Vagina (tissue), 2 donors: ENCODE measurements at regions not wholly inside any gene's neighbourhood (a gene's known extent, or its start where the extent isn't known, plus 50 kb on each side); places are given as distances from the start of the nearest gene placed in this dataset.

ENCODE experiments used
- DNase-seq, 2 donors: peaks; one replicate each; pipeline ENCODE4 v3.0.0-alpha.2; 2017; ENCODE audit errors: extremely low spot score in 2 of 2
- H3K27ac ChIP-seq: fragments of 200-600 bp; sonication (generic); one replicate; pipeline ENCODE4 v1.5.1; 2019
- H3K27me3 ChIP-seq: fragments of 200-600 bp; sonication (generic); one replicate; pipeline ENCODE4 v1.5.1; 2019
- H3K36me3 ChIP-seq, 2 donors: fragments of 200-600 bp; sonication (generic); one replicate each; pipeline ENCODE4 v1.5.1; 2017 to 2019
- H3K4me1 ChIP-seq: fragments of 200-600 bp; sonication (generic); one replicate; pipeline ENCODE4 v1.5.1; 2019
- H3K4me3 ChIP-seq, 2 donors: fragments of 200-600 bp; sonication (generic); 1 replicate in 1 of 2; 2 replicates in 1 of 2; pipeline ENCODE4 v1.5.1; 2016 to 2019
- H3K9me3 ChIP-seq: fragments of 200-600 bp; sonication (generic); one replicate; pipeline ENCODE4 v1.5.1; 2019
- CTCF ChIP-seq, 3 experiments: fragments of 450-650 bp in 2 of 3; fragments of 200-600 bp in 1 of 3; sonication (generic) in 1 of 3; IDR thresholded peaks; one replicate each; pipeline ENCODE4 v1.5.1; 2017 to 2019; ENCODE audit warnings: antibody characterized with exemption in 3 of 3, mild to moderate bottlenecking in 2 of 3, moderate library complexity in 2 of 3
- POLR2A ChIP-seq, 2 donors: fragments of 450-650 bp; IDR thresholded peaks; one replicate each; pipeline ENCODE4 v1.6.1; 2017; ENCODE audit warnings: antibody characterized with exemption in 2 of 2, mild to moderate bottlenecking in 2 of 2, moderate library complexity in 2 of 2
- POLR2AphosphoS5 ChIP-seq, 2 donors: sonication (generic); formaldehyde crosslinking; IDR thresholded peaks; one replicate each; pipeline ENCODE4 v1.9.0; 2017; ENCODE audit warnings: antibody characterized with exemption in 2 of 2, mild to moderate bottlenecking in 2 of 2, low read depth in 1 of 2; ENCODE audit not compliant: insufficient read depth in 1 of 2
- intact Hi-C: fragments of 100-400 bp; cut with DNase I; formaldehyde crosslinking; loops from one replicate; pipeline ENCODE4 v1.15.1; 2023

- no peak overlapping the region for H3K27ac ChIP-seq
- H3K36me3 ChIP-seq = no peaks in the 10 kb centered on the region
- H3K4me1 ChIP-seq = no peaks in the 10 kb centered on the region
- H3K9me3 ChIP-seq = no peaks in the 10 kb centered on the region
- H3K27me3 ChIP-seq = no peaks in the 10 kb centered on the region
- TF ChIP-seq POLR2A (IDR thresholded peaks at IDR 0.05) (no peak), CTCF (IDR thresholded peaks at IDR 0.05) (no peak), POLR2AphosphoS5 (IDR thresholded peaks at IDR 0.05; ENCODE audit: insufficient read depth in 1 of 2, low read depth in 1 of 2) (no peak)
- no peak overlapping the region for H3K4me3 ChIP-seq
- intact Hi-C loops = no loop called here
- DNase-seq = no peak
Measured at GRCh38 chr9:82161876-82162275, 173.3 kb downstream of the SPATA31D1 start.

DNA sequence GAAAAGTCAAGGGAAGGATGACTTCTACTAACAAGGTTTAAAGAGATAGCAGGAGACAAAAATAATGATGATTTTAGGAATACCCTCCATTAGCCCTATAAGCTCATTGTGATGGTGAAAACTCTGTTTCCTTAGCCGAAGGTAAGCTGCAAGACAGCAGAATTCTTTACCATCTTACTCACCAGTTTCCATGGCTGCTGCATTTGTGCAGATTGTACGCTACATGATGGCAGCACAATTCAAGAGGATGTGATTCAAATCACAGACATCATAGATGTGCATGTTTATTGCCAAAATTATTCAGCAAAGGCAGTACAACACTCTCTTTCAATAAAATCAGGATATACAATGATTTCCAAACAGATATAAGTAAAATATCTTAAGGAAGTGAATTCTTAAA, 175.6 kb downstream of the SPATA31D1 start:
- no peak for DNase-seq
- no peak for TF ChIP-seq CTCF (IDR thresholded peaks at IDR 0.05)
- Histone ChIP-seq H3K36me3 (no peaks in the 10 kb centered on the region), H3K4me3 (no peak overlapping the region), H3K9me3 (no peaks in the 10 kb centered on the region), H3K4me1 (no peaks in the 10 kb centered on the region), H3K27me3 (no peaks in the 10 kb centered on the region), H3K27ac (no peak overlapping the region)
- intact Hi-C loops = no loop called here

- no peak overlapping the region for H3K4me3 ChIP-seq
- H3K4me1 ChIP-seq = peaks cover 14% of the 10 kb centered on the region
- H3K9me3 ChIP-seq = no peaks in the 10 kb centered on the region
- H3K27ac ChIP-seq = no peak overlapping the region
- DNase-seq = no peak
- TF ChIP-seq POLR2A (IDR thresholded peaks at IDR 0.05) (no peak), CTCF (IDR thresholded peaks at IDR 0.05) (no peak), POLR2AphosphoS5 (IDR thresholded peaks at IDR 0.05; ENCODE audit: insufficient read depth in 1 of 2, low read depth in 1 of 2) (no peak)
- intact Hi-C loops = no loop called here
- no peaks in the 10 kb centered on the region for H3K27me3 ChIP-seq
- no peaks in the 10 kb centered on the region for H3K36me3 ChIP-seq
Measured at GRCh38 chr9:82167296-82167695, 178.7 kb downstream of the SPATA31D1 start.

DNA sequence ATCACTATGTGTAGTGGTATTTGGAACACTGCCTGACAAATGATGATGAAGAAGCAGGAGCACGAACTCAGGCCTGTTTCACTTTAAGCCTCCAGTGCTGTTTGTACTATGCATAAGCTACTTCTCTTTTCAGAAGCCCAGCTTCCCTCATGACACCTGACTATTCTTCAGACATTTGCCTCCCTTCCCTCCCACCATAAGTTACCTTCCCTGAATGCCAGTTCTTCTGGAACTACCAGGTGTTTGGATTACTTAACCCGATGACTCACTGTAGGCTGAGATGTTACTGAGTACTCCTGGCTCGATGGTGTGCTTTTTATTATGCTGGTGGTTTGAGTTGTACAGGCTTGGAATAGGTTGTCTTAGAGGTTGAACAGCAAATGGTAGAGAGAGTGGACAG, 180.0 kb downstream of the SPATA31D1 start:
- Histone ChIP-seq H3K36me3 (no peaks in the 10 kb centered on the region), H3K27ac (no peak overlapping the region), H3K4me3 (no peak overlapping the region), H3K27me3 (no peaks in the 10 kb centered on the region), H3K4me1 (peaks cover 14% of the 10 kb centered on the region), H3K9me3 (no peaks in the 10 kb centered on the region)
- TF ChIP-seq CTCF (IDR thresholded peaks at IDR 0.05) (no peak), POLR2A (IDR thresholded peaks at IDR 0.05) (no peak), POLR2AphosphoS5 (IDR thresholded peaks at IDR 0.05; ENCODE audit: insufficient read depth in 1 of 2, low read depth in 1 of 2) (peak in 1 of 2 donors; percentile 47)
- intact Hi-C loops = no loop called here
- DNase-seq = no peak

DNA sequence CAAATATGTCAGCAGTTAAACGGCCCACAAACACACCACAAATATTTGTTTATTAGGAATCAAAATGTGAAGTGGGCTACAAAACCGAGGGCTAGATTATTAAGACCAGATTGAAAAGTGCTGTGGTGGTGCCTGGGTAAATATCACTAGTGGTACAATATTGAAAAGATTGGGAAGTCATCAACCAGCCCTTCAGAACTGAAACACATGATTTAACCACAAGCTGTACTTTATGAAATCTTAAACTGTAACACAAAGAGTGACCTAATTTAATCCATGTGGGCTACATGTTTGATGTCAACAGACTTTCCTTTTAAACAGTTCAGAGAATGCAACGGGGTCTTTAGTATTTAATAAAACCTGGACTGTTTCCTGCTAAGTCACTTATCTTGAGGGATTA, 182.3 kb downstream of the SPATA31D1 start:
- DNase-seq = no peak
- H3K4me3 ChIP-seq = no peak overlapping the region
- intact Hi-C loops = no loop called here

More for the DNA sequence above, 182.3 kb downstream of the SPATA31D1 start:
- H3K27me3 ChIP-seq = no peaks in the 10 kb centered on the region
- H3K36me3 ChIP-seq = no peaks in the 10 kb centered on the region
- no peak overlapping the region for H3K27ac ChIP-seq
- TF ChIP-seq CTCF (IDR thresholded peaks at IDR 0.05) = no peak
- TF ChIP-seq POLR2AphosphoS5 (IDR thresholded peaks at IDR 0.05; ENCODE audit: insufficient read depth in 1 of 2, low read depth in 1 of 2) = no peak
- no peak for TF ChIP-seq POLR2A (IDR thresholded peaks at IDR 0.05)
- H3K9me3 ChIP-seq = no peaks in the 10 kb centered on the region
- peaks cover 14% of the 10 kb centered on the region for H3K4me1 ChIP-seq
